HEK293 (cell line): ENCODE measurements at regions not wholly inside any gene's neighbourhood (a gene's known extent, or its start where the extent isn't known, plus 50 kb on each side); places are given as distances from the start of the nearest gene placed in this dataset.

ENCODE experiments used
- CTCF ChIA-PET: fragments of 350-600 bp; formaldehyde crosslinking; extraction: SDS; loops from one replicate; lab custom pipeline; 2021; ENCODE audit warnings: antibody characterized with exemption; lab: Yijun Ruan, JAX
- POLR2A ChIA-PET: fragments of 300-600 bp; formaldehyde crosslinking; extraction: SDS; loops from one replicate; lab custom pipeline; 2020; ENCODE audit warnings: antibody characterized with exemption, inconsistent platforms; lab: Yijun Ruan, JAX
- H3K27ac ChIP-seq: fragments of 200-500 bp; sonication (Bioruptor generic); 2 replicates; pipeline ENCODE4 v1.5.1; 2014; ENCODE audit warnings: low read depth, low read length, control low read depth, inconsistent platforms; ENCODE audit errors: extremely low read depth
- H3K36me3 ChIP-seq, 2 experiments: fragments of 200-500 bp in 1 of 2; sonication (Bioruptor generic) in 1 of 2; 1 replicate in 1 of 2; 2 replicates in 1 of 2; pipeline ENCODE4 v1.5.1; 2014 to 2017; ENCODE audit warnings: inconsistent platforms in 2 of 2, low read length in 2 of 2; ENCODE audit not compliant: control insufficient read depth in 2 of 2, insufficient read depth in 1 of 2
- H3K4me1 ChIP-seq: fragments of 200-500 bp; sonication (Bioruptor generic); 2 replicates; pipeline ENCODE4 v1.5.1; 2014; ENCODE audit warnings: mild to moderate bottlenecking, low read length, inconsistent platforms; ENCODE audit not compliant: control insufficient read depth, insufficient read depth
- H3K4me3 ChIP-seq: 2 replicates; pipeline ENCODE4 v1.5.1; 2011; ENCODE audit warnings: low read depth, mild to moderate bottlenecking, control low read depth, low read length, moderate library complexity
- H3K9me3 ChIP-seq: fragments of 200-500 bp; sonication (Bioruptor generic); 2 replicates; pipeline ENCODE4 v1.5.1; 2014; ENCODE audit warnings: low read depth, low read length, inconsistent platforms; ENCODE audit not compliant: control insufficient read depth, insufficient read depth
- EGR2 ChIP-seq: fragments of 450-650 bp; formaldehyde crosslinking; IDR thresholded peaks from 2 replicates; pipeline ENCODE4 v1.5.1; 2016; ENCODE audit warnings: low read depth, missing biosample characterization, missing genetic modification characterization
- GLIS2 ChIP-seq: fragments of 450-650 bp; formaldehyde crosslinking; IDR thresholded peaks from 2 replicates; pipeline ENCODE4 v1.5.1; 2016; ENCODE audit warnings: missing biosample characterization, missing genetic modification characterization
- HOXC10 ChIP-seq: sonication (generic); formaldehyde crosslinking; IDR thresholded peaks from 2 replicates; pipeline ENCODE4 v1.8.1; 2023; ENCODE audit warnings: mild to moderate bottlenecking, missing genetic modification reagents
- KLF9 ChIP-seq: fragments of 450-650 bp; formaldehyde crosslinking; IDR thresholded peaks from 2 replicates; pipeline ENCODE4 v1.5.1; 2016; ENCODE audit warnings: missing biosample characterization, missing genetic modification characterization, low read depth
- MYNN ChIP-seq: fragments of 450-650 bp; formaldehyde crosslinking; IDR thresholded peaks from 2 replicates; pipeline ENCODE4 v1.5.1; 2016; ENCODE audit warnings: missing biosample characterization, missing genetic modification characterization, borderline replicate concordance
- OVOL3 ChIP-seq: fragments of 450-650 bp; formaldehyde crosslinking; IDR thresholded peaks from 2 replicates; pipeline ENCODE4 v1.5.1; 2016; ENCODE audit warnings: missing biosample characterization, missing genetic modification characterization
- REST ChIP-seq: fragments of 450-650 bp; formaldehyde crosslinking; IDR thresholded peaks from 2 replicates; pipeline ENCODE4 v1.5.1; 2016; ENCODE audit warnings: missing biosample characterization, missing genetic modification characterization
- SCRT1 ChIP-seq: fragments of 450-650 bp; formaldehyde crosslinking; IDR thresholded peaks from 2 replicates; pipeline ENCODE4 v1.5.1; 2016; ENCODE audit warnings: missing biosample characterization, missing genetic modification characterization, borderline replicate concordance
- TCF7L2 ChIP-seq: IDR thresholded peaks from 2 replicates; pipeline ENCODE4 v1.6.1; 2011; ENCODE audit warnings: low read depth, mild to moderate bottlenecking, inconsistent platforms, low read length, moderate library complexity, borderline replicate concordance
- TRIM28 ChIP-seq: IDR thresholded peaks from 2 replicates; pipeline ENCODE4 v1.6.1; 2011; ENCODE audit warnings: low read length, control low read depth, borderline replicate concordance
- WT1 ChIP-seq: fragments of 450-650 bp; formaldehyde crosslinking; IDR thresholded peaks from 2 replicates; pipeline ENCODE4 v1.5.1; 2016; ENCODE audit warnings: missing biosample characterization, missing genetic modification characterization
- ZBTB17 ChIP-seq: fragments of 450-650 bp; formaldehyde crosslinking; IDR thresholded peaks from 2 replicates; pipeline ENCODE4 v1.5.1; 2016; ENCODE audit warnings: missing biosample characterization, missing genetic modification characterization
- ZBTB8A ChIP-seq: fragments of 450-650 bp; formaldehyde crosslinking; IDR thresholded peaks from 2 replicates; pipeline ENCODE4 v1.5.1; 2016; ENCODE audit warnings: missing biosample characterization, missing genetic modification characterization
- ZFP69B ChIP-seq: fragments of 450-650 bp; formaldehyde crosslinking; IDR thresholded peaks from 2 replicates; pipeline ENCODE4 v1.5.1; 2016; ENCODE audit warnings: missing biosample characterization, missing genetic modification characterization
- ZNF10 ChIP-seq: fragments of 450-650 bp; formaldehyde crosslinking; IDR thresholded peaks from 2 replicates; pipeline ENCODE4 v1.5.1; 2017; ENCODE audit warnings: missing biosample characterization, missing genetic modification characterization
- ZNF114 ChIP-seq: fragments of 450-650 bp; formaldehyde crosslinking; IDR thresholded peaks from 2 replicates; pipeline ENCODE4 v1.5.0; 2017; ENCODE audit warnings: missing biosample characterization, missing genetic modification characterization
- ZNF132 ChIP-seq: fragments of 450-650 bp; formaldehyde crosslinking; IDR thresholded peaks from 2 replicates; pipeline ENCODE4 v1.5.1; 2017; ENCODE audit warnings: missing biosample characterization, missing genetic modification characterization, borderline replicate concordance
- ZNF138 ChIP-seq: fragments of 450-650 bp; formaldehyde crosslinking; IDR thresholded peaks from 2 replicates; pipeline ENCODE4 v1.5.1; 2016; ENCODE audit warnings: missing biosample characterization, missing genetic modification characterization, borderline replicate concordance
- ZNF169 ChIP-seq: fragments of 450-650 bp; formaldehyde crosslinking; IDR thresholded peaks from 2 replicates; pipeline ENCODE4 v1.5.1; 2016; ENCODE audit warnings: missing biosample characterization, missing genetic modification characterization
- ZNF19 ChIP-seq: fragments of 450-650 bp; formaldehyde crosslinking; IDR thresholded peaks from 2 replicates; pipeline ENCODE4; 2016; ENCODE audit warnings: missing biosample characterization, missing genetic modification characterization, low read depth
- ZNF223 ChIP-seq: fragments of 450-650 bp; formaldehyde crosslinking; IDR thresholded peaks from 2 replicates; pipeline ENCODE4 v1.5.1; 2016; ENCODE audit warnings: missing biosample characterization, missing genetic modification characterization
- ZNF248 ChIP-seq: fragments of 450-650 bp; formaldehyde crosslinking; IDR thresholded peaks from 2 replicates; pipeline ENCODE4 v1.5.1; 2017; ENCODE audit warnings: missing biosample characterization, missing genetic modification characterization
- ZNF488 ChIP-seq: fragments of 450-650 bp; formaldehyde crosslinking; IDR thresholded peaks from 2 replicates; pipeline ENCODE4 v1.5.1; 2016; ENCODE audit warnings: missing biosample characterization, missing genetic modification characterization
- ZNF549 ChIP-seq: fragments of 450-650 bp; IDR thresholded peaks from 2 replicates; pipeline ENCODE4 v1.5.1; 2018; ENCODE audit warnings: missing biosample characterization, missing genetic modification characterization, mild to moderate bottlenecking, inconsistent platforms, moderate library complexity
- ZNF560 ChIP-seq: fragments of 450-650 bp; formaldehyde crosslinking; IDR thresholded peaks from 2 replicates; pipeline ENCODE4 v1.5.1; 2017; ENCODE audit warnings: missing biosample characterization, missing genetic modification characterization, borderline replicate concordance
- ZNF561 ChIP-seq: fragments of 450-650 bp; IDR thresholded peaks from 2 replicates; pipeline ENCODE4 v1.5.1; 2018; ENCODE audit warnings: missing biosample characterization, missing genetic modification characterization, borderline replicate concordance
- ZNF571 ChIP-seq: fragments of 450-650 bp; formaldehyde crosslinking; IDR thresholded peaks from 2 replicates; pipeline ENCODE4 v1.5.0; 2017; ENCODE audit warnings: missing biosample characterization, missing genetic modification characterization
- ZNF747 ChIP-seq: fragments of 450-650 bp; formaldehyde crosslinking; IDR thresholded peaks from 2 replicates; pipeline ENCODE4 v1.5.1; 2016; ENCODE audit warnings: missing biosample characterization, missing genetic modification characterization
- ZNF791 ChIP-seq: fragments of 450-650 bp; formaldehyde crosslinking; IDR thresholded peaks from 2 replicates; pipeline ENCODE4 v1.5.1; 2016; ENCODE audit warnings: missing biosample characterization, missing genetic modification characterization
- ZNF837 ChIP-seq: fragments of 450-650 bp; formaldehyde crosslinking; IDR thresholded peaks from 2 replicates; pipeline ENCODE4 v1.5.1; 2016; ENCODE audit warnings: missing biosample characterization, missing genetic modification characterization
- ZSCAN30 ChIP-seq: fragments of 450-650 bp; IDR thresholded peaks from 2 replicates; pipeline ENCODE4 v1.5.1; 2018; ENCODE audit warnings: missing biosample characterization, mild to moderate bottlenecking, missing genetic modification characterization, moderate library complexity
- ZXDB ChIP-seq: fragments of 450-650 bp; formaldehyde crosslinking; IDR thresholded peaks from 2 replicates; pipeline ENCODE4 v1.5.1; 2016; ENCODE audit warnings: missing biosample characterization, missing genetic modification characterization
- TF ChIP-seq, protein P1 (sequence below): fragments of 450-650 bp; formaldehyde crosslinking; IDR thresholded peaks from 2 replicates; pipeline ENCODE4 v1.5.1; 2017; ENCODE audit warnings: missing biosample characterization, missing genetic modification characterization
- TF ChIP-seq, protein P2 (sequence below): fragments of 450-650 bp; formaldehyde crosslinking; IDR thresholded peaks from 2 replicates; pipeline ENCODE4 v1.5.1; 2016; ENCODE audit warnings: missing biosample characterization, missing genetic modification characterization

- no peaks in the 10 kb centered on the region for H3K4me1 ChIP-seq
- H3K9me3 ChIP-seq = no peaks in the 10 kb centered on the region
- ChIA-PET POLR2A (no interaction called here), CTCF (interaction anchor here (0.7 kb wide), 1 partner anchor 9 kb away, joined by 3 read pairs; no protein-coding TSS in a partner anchor)
- H3K27ac ChIP-seq = no peak overlapping the region
- H3K36me3 ChIP-seq = no peaks in the 10 kb centered on the region
- no peak overlapping the region for H3K4me3 ChIP-seq
- peak; percentile 88 for TF ChIP-seq ZSCAN30 (tag by site-specific recombination)
- no peak for TF ChIP-seq ZNF138 (tag by site-specific recombination)
- TF ChIP-seq ZNF248 (tag by site-specific recombination) = no peak
- peak; percentile 75; the same call in 1 of the 2 replicates for TF ChIP-seq ZNF488 (tag by site-specific recombination)
- TF ChIP-seq ZFP69B (tag by site-specific recombination) = no peak
- TF ChIP-seq ZNF560 = no peak
- no peak for TF ChIP-seq REST (tag by site-specific recombination)
- TF ChIP-seq, protein P1, sequence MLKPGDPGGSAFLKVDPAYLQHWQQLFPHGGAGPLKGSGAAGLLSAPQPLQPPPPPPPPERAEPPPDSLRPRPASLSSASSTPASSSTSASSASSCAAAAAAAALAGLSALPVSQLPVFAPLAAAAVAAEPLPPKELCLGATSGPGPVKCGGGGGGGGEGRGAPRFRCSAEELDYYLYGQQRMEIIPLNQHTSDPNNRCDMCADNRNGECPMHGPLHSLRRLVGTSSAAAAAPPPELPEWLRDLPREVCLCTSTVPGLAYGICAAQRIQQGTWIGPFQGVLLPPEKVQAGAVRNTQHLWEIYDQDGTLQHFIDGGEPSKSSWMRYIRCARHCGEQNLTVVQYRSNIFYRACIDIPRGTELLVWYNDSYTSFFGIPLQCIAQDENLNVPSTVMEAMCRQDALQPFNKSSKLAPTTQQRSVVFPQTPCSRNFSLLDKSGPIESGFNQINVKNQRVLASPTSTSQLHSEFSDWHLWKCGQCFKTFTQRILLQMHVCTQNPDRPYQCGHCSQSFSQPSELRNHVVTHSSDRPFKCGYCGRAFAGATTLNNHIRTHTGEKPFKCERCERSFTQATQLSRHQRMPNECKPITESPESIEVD (tag by site-specific recombination) = peak; percentile 95
- TF ChIP-seq KLF9 (tag by site-specific recombination) = no peak
- no peak for TF ChIP-seq ZNF114 (tag by site-specific recombination)
- TF ChIP-seq ZNF223 (tag by site-specific recombination) = no peak
- TF ChIP-seq HOXC10 (CRISPR knock-in tag) = no peak
- no peak for TF ChIP-seq ZNF571
- TF ChIP-seq ZNF132 (tag by site-specific recombination) = no peak
- no peak for TF ChIP-seq ZNF747 (tag by site-specific recombination)
- TF ChIP-seq ZNF791 (tag by site-specific recombination) = no peak
- no peak for TF ChIP-seq MYNN (tag by site-specific recombination)
- no peak for TF ChIP-seq ZNF837
- no peak for TF ChIP-seq OVOL3
- no peak for TF ChIP-seq ZNF169 (tag by site-specific recombination)
- TF ChIP-seq ZNF561 (tag by site-specific recombination) = peak; percentile 42; the same call in 1 of the 2 replicates
- no peak for TF ChIP-seq ZNF549 (tag by site-specific recombination)
- no peak for TF ChIP-seq GLIS2 (tag by site-specific recombination)
- TF ChIP-seq EGR2 (tag by site-specific recombination) = no peak
- peak; percentile 54 for TF ChIP-seq WT1 (tag by site-specific recombination)
- peak; percentile 49; the same call in 1 of the 2 replicates for TF ChIP-seq ZBTB8A
- 0 out of 2 replicates have a peak, but pooled peaks have one; percentile 14 for TF ChIP-seq ZBTB17 (tag by site-specific recombination)
- peak; percentile 51; the same call in 1 of the 2 replicates for TF ChIP-seq TRIM28
- peak; percentile 85; the same call in 1 of the 2 replicates for TF ChIP-seq TCF7L2
- TF ChIP-seq ZNF10 = no peak
- TF ChIP-seq ZXDB (tag by site-specific recombination) = peak; percentile 81
- TF ChIP-seq SCRT1 = peak; percentile 89
- TF ChIP-seq, protein P2, sequence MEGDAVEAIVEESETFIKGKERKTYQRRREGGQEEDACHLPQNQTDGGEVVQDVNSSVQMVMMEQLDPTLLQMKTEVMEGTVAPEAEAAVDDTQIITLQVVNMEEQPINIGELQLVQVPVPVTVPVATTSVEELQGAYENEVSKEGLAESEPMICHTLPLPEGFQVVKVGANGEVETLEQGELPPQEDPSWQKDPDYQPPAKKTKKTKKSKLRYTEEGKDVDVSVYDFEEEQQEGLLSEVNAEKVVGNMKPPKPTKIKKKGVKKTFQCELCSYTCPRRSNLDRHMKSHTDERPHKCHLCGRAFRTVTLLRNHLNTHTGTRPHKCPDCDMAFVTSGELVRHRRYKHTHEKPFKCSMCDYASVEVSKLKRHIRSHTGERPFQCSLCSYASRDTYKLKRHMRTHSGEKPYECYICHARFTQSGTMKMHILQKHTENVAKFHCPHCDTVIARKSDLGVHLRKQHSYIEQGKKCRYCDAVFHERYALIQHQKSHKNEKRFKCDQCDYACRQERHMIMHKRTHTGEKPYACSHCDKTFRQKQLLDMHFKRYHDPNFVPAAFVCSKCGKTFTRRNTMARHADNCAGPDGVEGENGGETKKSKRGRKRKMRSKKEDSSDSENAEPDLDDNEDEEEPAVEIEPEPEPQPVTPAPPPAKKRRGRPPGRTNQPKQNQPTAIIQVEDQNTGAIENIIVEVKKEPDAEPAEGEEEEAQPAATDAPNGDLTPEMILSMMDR (tag by site-specific recombination) = no peak
- no peak for TF ChIP-seq ZNF19
These were observed 62.4 kb downstream of the PAGE2 start for GRCh38 chrX:55151199-55151598.
